CD4-positive, CD25-positive, alpha-beta regulatory T cell (primary cell): ENCODE measurements at regions not wholly inside any gene's neighbourhood (a gene's known extent, or its start where the extent isn't known, plus 50 kb on each side); places are given as distances from the start of the nearest gene placed in this dataset.
A peak's percentile ranks its signal among the peaks of the same experiment; 100 is the strongest.

Experiments used
- ATAC-seq, 2 donors: fragments of 150-1000 bp; cut with Tn5 transposase; one replicate each; pipeline ENCODE4 v1.10.0; 2021; ENCODE audit warnings: low read depth in 2 of 2, moderate number of reproducible peaks in 2 of 2, moderate library complexity in 1 of 2
- DNase-seq, 3 donors: peaks; one replicate each; pipeline versions ENCODE4 v3.0.0 to v3.0.0-alpha.2; 2012 to 2022; ENCODE audit warnings: mixed read lengths in 1 of 3
- H3K27ac ChIP-seq: one replicate; pipeline ENCODE4 v1.7.0; 2013; ENCODE audit warnings: mild to moderate bottlenecking, low read length; ENCODE audit not compliant: insufficient read depth, poor library complexity, severe bottlenecking
- H3K27me3 ChIP-seq: one replicate; pipeline ENCODE4 v1.7.0; 2013; ENCODE audit warnings: low read length; ENCODE audit not compliant: control insufficient read depth, insufficient read depth
- H3K36me3 ChIP-seq: one replicate; pipeline ENCODE4 v1.7.0; 2013; ENCODE audit warnings: mild to moderate bottlenecking, low read length, moderate library complexity; ENCODE audit not compliant: control insufficient read depth, insufficient read depth
- H3K4me1 ChIP-seq: 2 replicates; pipeline ENCODE4 v1.7.0; 2013; ENCODE audit warnings: mild to moderate bottlenecking, low read length; ENCODE audit not compliant: insufficient read depth, control insufficient read depth, poor library complexity, severe bottlenecking
- H3K4me3 ChIP-seq: one replicate; pipeline ENCODE4 v1.7.0; 2013; ENCODE audit warnings: low read depth, mild to moderate bottlenecking, low read length, moderate library complexity
- H3K9me3 ChIP-seq, 2 experiments: 1 replicate in 1 of 2; 2 replicates in 1 of 2; pipeline ENCODE4 v1.7.0; 2013; ENCODE audit warnings: low read length in 2 of 2, mild to moderate bottlenecking in 1 of 2, moderate library complexity in 1 of 2; ENCODE audit not compliant: control insufficient read depth in 2 of 2
- H3K27ac Mint-ChIP-seq, 3 donors: one replicate each; pipeline ENCODE4 v1.8.0; 2020 to 2022; ENCODE audit warnings: mild to moderate bottlenecking in 3 of 3, mixed read lengths in 3 of 3, moderate library complexity in 2 of 3
- H3K27me3 Mint-ChIP-seq: one replicate; pipeline ENCODE4 v1.8.0; 2022; ENCODE audit warnings: mild to moderate bottlenecking, mixed read lengths
- H3K36me3 Mint-ChIP-seq: one replicate; pipeline ENCODE4 v1.8.0; 2020; ENCODE audit warnings: mixed read lengths
- H3K4me1 Mint-ChIP-seq, 4 donors: one replicate each; pipeline ENCODE4 v1.8.0; 2020 to 2022; ENCODE audit warnings: mixed read lengths in 4 of 4, mild to moderate bottlenecking in 1 of 4
- H3K4me3 Mint-ChIP-seq, 4 donors: one replicate each; pipeline ENCODE4 v1.8.0; 2020 to 2022; ENCODE audit warnings: mild to moderate bottlenecking in 4 of 4, mixed read lengths in 4 of 4, moderate library complexity in 3 of 4
- H3K9me3 Mint-ChIP-seq, 7 donors: one replicate each; pipeline ENCODE4 v1.8.0; 2020 to 2022; ENCODE audit warnings: mixed read lengths in 7 of 7, mild to moderate bottlenecking in 3 of 7, moderate library complexity in 2 of 7

- H3K36me3 ChIP-seq = no peaks in the 10 kb centered on the region
- H3K27me3 ChIP-seq = no peaks in the 10 kb centered on the region
- H3K27ac ChIP-seq = no peak overlapping the region
- Mint-ChIP-seq H3K4me3 (no peak overlapping the region), H3K9me3 (peaks cover 0 to 2% (median 0%) of the 10 kb centered on the region in 7 donors), H3K36me3 (no peaks in the 10 kb centered on the region), H3K27ac (no peak overlapping the region), H3K27me3 (no peaks in the 10 kb centered on the region), H3K4me1 (no peaks in the 10 kb centered on the region)
- no peak overlapping the region for H3K4me3 ChIP-seq
- no peaks in the 10 kb centered on the region for H3K4me1 ChIP-seq
- no peaks in the 10 kb centered on the region for H3K9me3 ChIP-seq
- ATAC-seq (no peak), DNase-seq (no peak)
Observed at GRCh38 chrX:87798039-87798438, 280.4 kb downstream of the KLHL4 start.

- DNase-seq (no peak), ATAC-seq (no peak)
- Histone ChIP-seq H3K4me1 (no peaks in the 10 kb centered on the region), H3K4me3 (no peak overlapping the region), H3K36me3 (no peaks in the 10 kb centered on the region), H3K27me3 (no peaks in the 10 kb centered on the region), H3K27ac (no peak overlapping the region), H3K9me3 (no peaks in the 10 kb centered on the region)
- Mint-ChIP-seq H3K36me3 (no peaks in the 10 kb centered on the region), H3K27me3 (no peaks in the 10 kb centered on the region), H3K4me1 (no peaks in the 10 kb centered on the region), H3K9me3 (peaks cover 0 to 2% (median 0%) of the 10 kb centered on the region in 7 donors), H3K4me3 (no peak overlapping the region), H3K27ac (no peak overlapping the region)
Observed at GRCh38 chrX:87805829-87806490, 288.4 kb downstream of the KLHL4 start.

GRCh38 chrX:87808576-87809243 is 291.1 kb downstream of the KLHL4 start:
- Histone ChIP-seq H3K27ac (no peak overlapping the region), H3K36me3 (no peaks in the 10 kb centered on the region), H3K4me1 (no peaks in the 10 kb centered on the region), H3K4me3 (no peak overlapping the region), H3K27me3 (no peaks in the 10 kb centered on the region), H3K9me3 (no peaks in the 10 kb centered on the region)
- DNase-seq (no peak), ATAC-seq (no peak)
- H3K4me3 Mint-ChIP-seq = no peak overlapping the region
- H3K36me3 Mint-ChIP-seq = no peaks in the 10 kb centered on the region
- peaks cover 0 to 5% (median 1%) of the 10 kb centered on the region in 7 donors for H3K9me3 Mint-ChIP-seq
- no peaks in the 10 kb centered on the region for H3K27me3 Mint-ChIP-seq
- no peaks in the 10 kb centered on the region for H3K4me1 Mint-ChIP-seq
- no peak overlapping the region for H3K27ac Mint-ChIP-seq

- peak overlapping the region in 1 of 3 donors; percentile 79 for H3K27ac Mint-ChIP-seq
- DNase-seq (no peak), ATAC-seq (no peak)
- no peaks in the 10 kb centered on the region for H3K27me3 Mint-ChIP-seq
- H3K4me1 ChIP-seq = no peaks in the 10 kb centered on the region
- no peak overlapping the region for H3K4me3 Mint-ChIP-seq
- H3K36me3 Mint-ChIP-seq = no peaks in the 10 kb centered on the region
- H3K4me1 Mint-ChIP-seq = no peaks in the 10 kb centered on the region
- H3K9me3 ChIP-seq = no peaks in the 10 kb centered on the region
- H3K36me3 ChIP-seq = no peaks in the 10 kb centered on the region
- H3K4me3 ChIP-seq = no peak overlapping the region
- H3K27ac ChIP-seq = no peak overlapping the region
- no peaks in the 10 kb centered on the region for H3K27me3 ChIP-seq
- peaks cover 0 to 8% (median 0%) of the 10 kb centered on the region in 7 donors for H3K9me3 Mint-ChIP-seq
Observed at GRCh38 chrX:87813566-87813965, 296.0 kb downstream of the KLHL4 start.

GRCh38 chrX:87846956-87847355 is 329.4 kb downstream of the KLHL4 start:
- DNase-seq (no peak), ATAC-seq (no peak)
- Histone ChIP-seq H3K4me1 (no peaks in the 10 kb centered on the region), H3K27me3 (no peaks in the 10 kb centered on the region), H3K27ac (no peak overlapping the region), H3K36me3 (no peaks in the 10 kb centered on the region), H3K9me3 (peaks cover 0 to 4% of the 10 kb centered on the region in 2 experiments), H3K4me3 (no peak overlapping the region)
- H3K9me3 Mint-ChIP-seq = peaks cover 0 to 9% (median 2%) of the 10 kb centered on the region in 7 donors
- H3K27me3 Mint-ChIP-seq = no peaks in the 10 kb centered on the region
- H3K4me1 Mint-ChIP-seq = no peaks in the 10 kb centered on the region
- H3K27ac Mint-ChIP-seq = no peak overlapping the region
- no peaks in the 10 kb centered on the region for H3K36me3 Mint-ChIP-seq
- no peak overlapping the region for H3K4me3 Mint-ChIP-seq

- Mint-ChIP-seq H3K4me3 (no peak overlapping the region), H3K4me1 (no peaks in the 10 kb centered on the region), H3K27ac (no peak overlapping the region), H3K36me3 (no peaks in the 10 kb centered on the region), H3K9me3 (peaks cover 0 to 7% (median 1%) of the 10 kb centered on the region in 7 donors), H3K27me3 (no peaks in the 10 kb centered on the region)
- no peaks in the 10 kb centered on the region for H3K27me3 ChIP-seq
- H3K4me3 ChIP-seq = no peak overlapping the region
- no peaks in the 10 kb centered on the region for H3K4me1 ChIP-seq
- DNase-seq (no peak), ATAC-seq (no peak)
- no peaks in the 10 kb centered on the region for H3K9me3 ChIP-seq
- no peak overlapping the region for H3K27ac ChIP-seq
- no peaks in the 10 kb centered on the region for H3K36me3 ChIP-seq
Observed at GRCh38 chrX:87873347-87873941, 355.8 kb downstream of the KLHL4 start.

GRCh38 chrX:87874043-87874442 is 356.4 kb downstream of the KLHL4 start:
- no peaks in the 10 kb centered on the region for H3K36me3 ChIP-seq
- no peak overlapping the region for H3K4me3 Mint-ChIP-seq
- no peak overlapping the region for H3K27ac Mint-ChIP-seq
- H3K27ac ChIP-seq = no peak overlapping the region
- H3K36me3 Mint-ChIP-seq = no peaks in the 10 kb centered on the region
- DNase-seq (no peak), ATAC-seq (no peak)
- no peaks in the 10 kb centered on the region for H3K9me3 ChIP-seq
- H3K9me3 Mint-ChIP-seq = peaks cover 0 to 7% (median 3%) of the 10 kb centered on the region in 7 donors
- H3K4me1 Mint-ChIP-seq = no peaks in the 10 kb centered on the region
- no peak overlapping the region for H3K4me3 ChIP-seq
- H3K4me1 ChIP-seq = no peaks in the 10 kb centered on the region
- no peaks in the 10 kb centered on the region for H3K27me3 ChIP-seq
- H3K27me3 Mint-ChIP-seq = no peaks in the 10 kb centered on the region
